ENCODE measurements at regions not wholly inside any gene's neighbourhood (a gene's known extent, or its start where the extent isn't known, plus 50 kb on each side); places are given as distances from the start of the nearest gene placed in this dataset.

DNA sequence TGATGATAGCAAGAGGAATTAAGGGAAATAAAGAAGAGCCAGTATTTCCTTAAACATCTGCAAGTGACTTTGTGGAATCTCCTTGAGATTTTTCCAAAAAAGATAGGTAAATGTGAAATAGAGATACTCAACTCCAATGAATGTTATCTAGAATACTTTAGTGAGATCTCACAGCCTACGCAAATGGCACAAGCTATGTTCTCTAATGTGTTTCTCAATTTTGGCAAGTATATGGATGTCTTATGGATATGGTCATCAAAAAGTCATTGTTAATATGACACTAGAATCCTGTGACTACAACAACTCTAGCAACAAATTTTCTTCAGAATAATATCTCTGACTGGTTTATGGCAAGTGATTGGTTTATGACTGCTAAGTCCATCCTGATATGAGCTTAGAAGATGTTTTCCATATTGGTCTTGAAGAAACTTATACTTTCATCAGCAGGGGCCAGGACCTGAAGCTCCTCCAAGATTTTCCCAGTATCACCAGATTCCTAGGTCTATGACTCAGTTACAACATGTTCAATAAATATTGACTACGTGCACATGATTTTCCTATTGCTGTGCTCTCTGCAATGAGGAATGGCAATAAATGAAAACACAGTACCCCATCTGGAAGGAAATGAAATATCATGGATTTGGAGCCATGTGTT is 170.9 kb upstream of the THBS1 start:
- H2BK20ac ChIP-seq (ENCODE audit: low read length): no peak overlapping the region
- H3K56ac ChIP-seq (replicated peaks; ENCODE audit: insufficient read length, low read depth, low read length): no peak overlapping the region
- no peak overlapping the region for H3K9ac ChIP-seq (replicated peaks in 1 of 4; ENCODE audit: extremely low read depth in 1 of 4, low read depth in 3 of 4, low read length in 3 of 4)
- no peak overlapping the region for H2BK5ac ChIP-seq (ENCODE audit: low read depth, low read length)
- no peak overlapping the region for H3K27ac ChIP-seq (ENCODE audit: low read depth, low read length)
- H3K4me1 ChIP-seq (replicated peaks in 1 of 4; ENCODE audit: control insufficient read depth in 3 of 4, insufficient read depth in 4 of 4, low read length in 3 of 4): no peaks in the 10 kb centered on the region
- no peaks in the 10 kb centered on the region for H3K79me2 ChIP-seq (ENCODE audit: control insufficient read depth in 1 of 2, insufficient read depth in 2 of 2, low read length in 2 of 2)
- no peak overlapping the region for H3K4me3 ChIP-seq (ENCODE audit: extremely low read depth in 1 of 4, insufficient read depth in 2 of 4, low read depth in 3 of 4, low read length in 4 of 4)
- ChIA-PET CTCF (ENCODE audit: partially characterized antibody) (no interaction called here), POLR2A (ENCODE audit: partially characterized antibody) (interaction anchor here (1.4 kb wide), 1 partner anchor 170 kb away, joined by 4 read pairs; no protein-coding TSS in a partner anchor)
- no peak for DNase-seq (ENCODE audit: low read depth in 1 of 2, low spot score in 2 of 2)
- no peak overlapping the region for H4K5ac ChIP-seq (ENCODE audit: insufficient read length, low read depth, low read length)
- H2BK15ac ChIP-seq (ENCODE audit: low read length): no peak overlapping the region
- H3K4ac ChIP-seq (replicated peaks; ENCODE audit: insufficient read length, low read depth, low read length): no peak overlapping the region
- no peak overlapping the region for H2BK120ac ChIP-seq (replicated peaks; ENCODE audit: low read depth, low read length)
- H3K14ac ChIP-seq (ENCODE audit: insufficient read length): no peak overlapping the region
- 91% methylated on average over 2 of the region's 2 CpGs; no CpG with 5 or more reads in 1 of the 2 experiments for WGBS, 2 experiments (ENCODE audit: extremely low coverage in 1 of 2, insufficient coverage in 1 of 2, insufficient read length in 1 of 2, insufficient replicate concordance in 2 of 2, low coverage in 1 of 2, low lambda C conversion rate in 2 of 2, missing lambda C conversion rate in 1 of 2)
- H3K27me3 ChIP-seq (replicated peaks in 1 of 4; ENCODE audit: control insufficient read depth in 3 of 4, extremely low read depth in 1 of 4, insufficient read depth in 3 of 4, low read length in 3 of 4): no peaks in the 10 kb centered on the region
- no peaks in the 10 kb centered on the region for H4K20me1 ChIP-seq (replicated peaks in 1 of 2; ENCODE audit: control insufficient read depth in 1 of 2, insufficient read depth in 2 of 2, low read length in 2 of 2)
- H3K18ac ChIP-seq (ENCODE audit: extremely low read depth, low read length): no peak overlapping the region
- FAIRE-seq: no peak
- no peak overlapping the region for H4K8ac ChIP-seq (ENCODE audit: extremely low read depth, insufficient read depth, low read length)
- no peaks in the 10 kb centered on the region for H3K79me1 ChIP-seq (ENCODE audit: low read depth, low read length)
- peaks cover 4% of the 10 kb centered on the region; the same call in 1 of the 2 replicates for H3K23me2 ChIP-seq (ENCODE audit: low read depth, low read length)
- H3K23ac ChIP-seq (ENCODE audit: insufficient read length): no peak overlapping the region
- H2AK5ac ChIP-seq (ENCODE audit: low read depth, low read length): no peak overlapping the region
- no peaks in the 10 kb centered on the region for H3K36me3 ChIP-seq (ENCODE audit: control insufficient read depth in 2 of 4, insufficient read depth in 4 of 4, low read length in 3 of 4)
- H3K9me3 ChIP-seq (ENCODE audit: insufficient read depth in 2 of 2, low read depth in 1 of 2, low read length in 1 of 2): no peaks in the 10 kb centered on the region
- no peak overlapping the region for H2BK12ac ChIP-seq (ENCODE audit: low read depth, low read length)
- no peak overlapping the region for H2AFZ ChIP-seq (ENCODE audit: low read length)
- no peak overlapping the region for H4K91ac ChIP-seq (replicated peaks; ENCODE audit: insufficient read length, low read length)
- no peak overlapping the region for H3K4me2 ChIP-seq (ENCODE audit: insufficient read depth in 1 of 2, low read depth in 2 of 2, low read length in 2 of 2)
- TF ChIP-seq SRF (IDR thresholded peaks at IDR 0.05; ENCODE audit: low read depth, low read length) (no peak), BACH1 (IDR thresholded peaks at IDR 0.05; ENCODE audit: low read length) (no peak), RFX5 (IDR thresholded peaks at IDR 0.05; ENCODE audit: borderline replicate concordance, low read depth, low read length) (no peak), SAP30 (IDR thresholded peaks at IDR 0.05; ENCODE audit: insufficient read depth, insufficient replicate concordance, low read length) (no peak), CBX8 (IDR thresholded peaks at IDR 0.05; ENCODE audit: borderline replicate concordance, low read depth, low read length) (no peak), ZNF274 (IDR thresholded peaks at IDR 0.05; ENCODE audit: borderline replicate concordance, extremely low read depth, low read length) (no peak), TEAD4 (IDR thresholded peaks at IDR 0.05; ENCODE audit: low read depth, low read length) (no peak), SIRT6 (IDR thresholded peaks at IDR 0.05; ENCODE audit: low read length) (no peak), JUND (IDR thresholded peaks at IDR 0.05; ENCODE audit: low read length) (no peak), GABPA (IDR thresholded peaks at IDR 0.05; ENCODE audit: borderline replicate concordance, insufficient read depth, low read length) (no peak)
- TF ChIP-seq, protein P1, sequence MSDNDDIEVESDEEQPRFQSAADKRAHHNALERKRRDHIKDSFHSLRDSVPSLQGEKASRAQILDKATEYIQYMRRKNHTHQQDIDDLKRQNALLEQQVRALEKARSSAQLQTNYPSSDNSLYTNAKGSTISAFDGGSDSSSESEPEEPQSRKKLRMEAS (IDR thresholded peaks at IDR 0.05): no peak
- TF ChIP-seq, protein P2, sequence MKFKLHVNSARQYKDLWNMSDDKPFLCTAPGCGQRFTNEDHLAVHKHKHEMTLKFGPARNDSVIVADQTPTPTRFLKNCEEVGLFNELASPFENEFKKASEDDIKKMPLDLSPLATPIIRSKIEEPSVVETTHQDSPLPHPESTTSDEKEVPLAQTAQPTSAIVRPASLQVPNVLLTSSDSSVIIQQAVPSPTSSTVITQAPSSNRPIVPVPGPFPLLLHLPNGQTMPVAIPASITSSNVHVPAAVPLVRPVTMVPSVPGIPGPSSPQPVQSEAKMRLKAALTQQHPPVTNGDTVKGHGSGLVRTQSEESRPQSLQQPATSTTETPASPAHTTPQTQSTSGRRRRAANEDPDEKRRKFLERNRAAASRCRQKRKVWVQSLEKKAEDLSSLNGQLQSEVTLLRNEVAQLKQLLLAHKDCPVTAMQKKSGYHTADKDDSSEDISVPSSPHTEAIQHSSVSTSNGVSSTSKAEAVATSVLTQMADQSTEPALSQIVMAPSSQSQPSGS (IDR thresholded peaks at IDR 0.05; ENCODE audit: low read length): no peak
